CD4-positive, alpha-beta T cell (primary cell): ENCODE measurements at regions not wholly inside any gene's neighbourhood (a gene's known extent, or its start where the extent isn't known, plus 50 kb on each side); places are given as distances from the start of the nearest gene placed in this dataset.

ENCODE experiments used
- ATAC-seq: fragments of 200-7000 bp; cut with Tn5 transposase; one replicate; pipeline ENCODE4 v1.10.0; 2022; ENCODE audit warnings: mild to moderate bottlenecking; ENCODE audit not compliant: poor library complexity
- CTCF ChIA-PET: fragments of 350-600 bp; sonication (Branson Sonifier 250); formaldehyde crosslinking; loops from one replicate; lab custom pipeline; 2021; ENCODE audit warnings: antibody characterized with exemption, inconsistent platforms; lab: Charles Lee
- POLR2A ChIA-PET: fragments of 350-600 bp; sonication (Branson Sonifier 250); formaldehyde crosslinking; loops from one replicate; lab custom pipeline; 2021; ENCODE audit warnings: antibody characterized with exemption, inconsistent platforms; lab: Charles Lee
- DNase-seq, 14 experiments: peaks; one replicate each; pipeline ENCODE4 v3.0.0-alpha.2; 2013 to 2020; ENCODE audit warnings: mixed read lengths in 2 of 14
- H3K27ac ChIP-seq, 2 donors: one replicate each; pipeline versions ENCODE4 v1.5.1 to v1.7.0; 2013; ENCODE audit warnings: low read length in 2 of 2, low read depth in 1 of 2, mild to moderate bottlenecking in 1 of 2
- H3K27me3 ChIP-seq, 2 experiments: 1 replicate in 1 of 2; 2 replicates in 1 of 2; pipeline versions ENCODE4 v1.6.1 to v1.7.0; 2013; ENCODE audit warnings: low read length in 2 of 2, control low read depth in 1 of 2, mild to moderate bottlenecking in 1 of 2, moderate library complexity in 1 of 2; ENCODE audit not compliant: insufficient read depth in 2 of 2, control insufficient read depth in 1 of 2
- H3K36me3 ChIP-seq: one replicate; pipeline ENCODE4 v1.6.1; 2013; ENCODE audit warnings: low read length, control low read depth; ENCODE audit not compliant: insufficient read depth
- H3K4me1 ChIP-seq: one replicate; pipeline ENCODE4 v1.6.1; 2013; ENCODE audit warnings: low read length, control low read depth; ENCODE audit not compliant: insufficient read depth
- H3K4me3 ChIP-seq: one replicate; pipeline ENCODE4 v1.5.1; 2013; ENCODE audit warnings: mild to moderate bottlenecking, low read length, moderate library complexity
- H3K9me3 ChIP-seq, 2 experiments: 1 replicate in 1 of 2; 2 replicates in 1 of 2; pipeline versions ENCODE4 v1.6.1 to v1.7.0; 2013; ENCODE audit warnings: low read length in 2 of 2, mild to moderate bottlenecking in 2 of 2, control low read depth in 1 of 2, moderate library complexity in 1 of 2; ENCODE audit not compliant: control insufficient read depth in 1 of 2, insufficient read depth in 1 of 2
- H3K27ac Mint-ChIP-seq: one replicate; pipeline ENCODE4 v1.8.0; 2020; ENCODE audit warnings: mixed read lengths
- H3K27me3 Mint-ChIP-seq: one replicate; pipeline ENCODE4 v1.8.0; 2021; ENCODE audit warnings: mixed read lengths
- H3K36me3 Mint-ChIP-seq: one replicate; pipeline ENCODE4 v1.8.0; 2021; ENCODE audit warnings: low read depth, mixed read lengths
- H3K4me1 Mint-ChIP-seq: one replicate; pipeline ENCODE4 v1.8.0; 2021; ENCODE audit warnings: low read depth, mixed read lengths
- H3K4me3 Mint-ChIP-seq: one replicate; pipeline ENCODE4 v1.8.0; 2020; ENCODE audit warnings: mild to moderate bottlenecking, mixed read lengths
- H3K9me3 Mint-ChIP-seq: one replicate; pipeline ENCODE4 v1.8.0; 2020; ENCODE audit warnings: mixed read lengths
- intact Hi-C, 2 experiments: fragments of 100-400 bp; cut with DNase I in 1 of 2; cut with micrococcal nuclease in 1 of 2; formaldehyde crosslinking; loops; one replicate each; pipeline versions ENCODE4 v1.15.1 to v1.9.0; 2023 to 2025; cut with DNase I, micrococcal nuclease
- TF ChIP-seq, protein P1 (sequence below): fragments of 200-600 bp; IDR thresholded peaks from one replicate; pipeline ENCODE4 v1.8.0; 2022; ENCODE audit warnings: antibody characterized with exemption, mild to moderate bottlenecking

DNA sequence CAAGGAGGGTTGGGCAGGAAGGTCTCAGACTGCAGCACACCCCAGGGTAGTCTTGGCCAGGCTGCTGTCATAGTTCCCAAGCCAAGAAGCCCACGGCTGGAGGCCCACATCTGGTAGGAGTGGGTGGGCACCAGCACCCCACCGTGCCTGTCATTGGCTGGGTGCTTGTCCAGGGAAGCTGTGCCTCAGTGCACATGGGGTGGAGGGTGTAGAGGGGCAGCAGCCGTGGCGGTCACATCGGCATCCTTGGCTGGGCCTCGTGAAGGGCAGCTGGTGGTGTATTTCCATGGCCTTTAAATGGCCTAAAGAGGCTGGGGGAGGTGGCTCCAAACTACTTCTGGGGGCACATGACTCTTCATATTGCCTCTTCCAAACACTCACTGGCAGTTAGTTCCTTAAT lies 119.6 kb upstream of the USP24 start:
- no peak overlapping the region for H3K27ac Mint-ChIP-seq
- no peaks in the 10 kb centered on the region for H3K4me1 Mint-ChIP-seq
- peaks cover 1% of the 10 kb centered on the region for H3K9me3 Mint-ChIP-seq
- H3K4me3 ChIP-seq = no peak overlapping the region
- POLR2A ChIA-PET = no interaction called here
- TF ChIP-seq, protein P1, sequence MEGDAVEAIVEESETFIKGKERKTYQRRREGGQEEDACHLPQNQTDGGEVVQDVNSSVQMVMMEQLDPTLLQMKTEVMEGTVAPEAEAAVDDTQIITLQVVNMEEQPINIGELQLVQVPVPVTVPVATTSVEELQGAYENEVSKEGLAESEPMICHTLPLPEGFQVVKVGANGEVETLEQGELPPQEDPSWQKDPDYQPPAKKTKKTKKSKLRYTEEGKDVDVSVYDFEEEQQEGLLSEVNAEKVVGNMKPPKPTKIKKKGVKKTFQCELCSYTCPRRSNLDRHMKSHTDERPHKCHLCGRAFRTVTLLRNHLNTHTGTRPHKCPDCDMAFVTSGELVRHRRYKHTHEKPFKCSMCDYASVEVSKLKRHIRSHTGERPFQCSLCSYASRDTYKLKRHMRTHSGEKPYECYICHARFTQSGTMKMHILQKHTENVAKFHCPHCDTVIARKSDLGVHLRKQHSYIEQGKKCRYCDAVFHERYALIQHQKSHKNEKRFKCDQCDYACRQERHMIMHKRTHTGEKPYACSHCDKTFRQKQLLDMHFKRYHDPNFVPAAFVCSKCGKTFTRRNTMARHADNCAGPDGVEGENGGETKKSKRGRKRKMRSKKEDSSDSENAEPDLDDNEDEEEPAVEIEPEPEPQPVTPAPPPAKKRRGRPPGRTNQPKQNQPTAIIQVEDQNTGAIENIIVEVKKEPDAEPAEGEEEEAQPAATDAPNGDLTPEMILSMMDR = no peak
- CTCF ChIA-PET = no interaction called here
- no peaks in the 10 kb centered on the region for H3K9me3 ChIP-seq
- H3K27me3 ChIP-seq = peaks cover 0 to 3% of the 10 kb centered on the region in 2 experiments
- intact Hi-C loops = no loop called here
- no peaks in the 10 kb centered on the region for H3K36me3 Mint-ChIP-seq
- peaks cover 4% of the 10 kb centered on the region for H3K27me3 Mint-ChIP-seq
- no peak overlapping the region for H3K27ac ChIP-seq
- no peaks in the 10 kb centered on the region for H3K4me1 ChIP-seq
- DNase-seq (no peak), ATAC-seq (no peak)
- H3K36me3 ChIP-seq = no peaks in the 10 kb centered on the region
- no peak overlapping the region for H3K4me3 Mint-ChIP-seq

- Histone ChIP-seq H3K27me3 (peaks cover 0 to 2% of the 10 kb centered on the region in 2 experiments), H3K27ac (no peak overlapping the region), H3K4me3 (no peak overlapping the region), H3K4me1 (no peaks in the 10 kb centered on the region), H3K9me3 (no peaks in the 10 kb centered on the region), H3K36me3 (no peaks in the 10 kb centered on the region)
- Mint-ChIP-seq H3K27ac (no peak overlapping the region), H3K4me3 (no peak overlapping the region), H3K4me1 (no peaks in the 10 kb centered on the region), H3K36me3 (no peaks in the 10 kb centered on the region), H3K27me3 (peaks cover 4% of the 10 kb centered on the region), H3K9me3 (no peaks in the 10 kb centered on the region)
- intact Hi-C loops = no loop called here
- ATAC-seq = no peak
- TF ChIP-seq, protein P1 = no peak
- CTCF ChIA-PET = no interaction called here
- DNase-seq = no peak
- POLR2A ChIA-PET = no interaction called here
Observed at GRCh38 chr1:55334160-55334559, 119.0 kb upstream of the USP24 start.

- ATAC-seq = no peak
- TF ChIP-seq, protein P1 = no peak
- Mint-ChIP-seq H3K27me3 (peaks cover 4% of the 10 kb centered on the region), H3K9me3 (no peaks in the 10 kb centered on the region), H3K4me1 (no peaks in the 10 kb centered on the region), H3K27ac (no peak overlapping the region), H3K36me3 (no peaks in the 10 kb centered on the region), H3K4me3 (no peak overlapping the region)
- intact Hi-C loops = no loop called here
- DNase-seq = no peak
- POLR2A ChIA-PET = no interaction called here
- CTCF ChIA-PET = no interaction called here
- H3K36me3 ChIP-seq = no peaks in the 10 kb centered on the region
- H3K4me3 ChIP-seq = no peak overlapping the region
- H3K4me1 ChIP-seq = no peaks in the 10 kb centered on the region
- H3K27ac ChIP-seq = no peak overlapping the region
- peaks cover 0 to 2% of the 10 kb centered on the region in 2 experiments for H3K27me3 ChIP-seq
- no peaks in the 10 kb centered on the region for H3K9me3 ChIP-seq
Observed at GRCh38 chr1:55333461-55333860, 118.3 kb upstream of the USP24 start.
